ENCODE measurements at regions not wholly inside any gene's neighbourhood (a gene's known extent, or its start where the extent isn't known, plus 50 kb on each side); places are given as distances from the start of the nearest gene placed in this dataset.
"Not testable (repeated sequence)": the region's sequence is repeated elsewhere in the genome, so short reads cannot be mapped to it uniquely, and the experiment has no call there.

- Mint-ChIP-seq H3K9me3 (peaks cover 3% of the 10 kb centered on the region), H3K4me3 (no peak overlapping the region)
- no peak for TF ChIP-seq CTCF (conservative IDR thresholded peaks at IDR 0.05)
Measured at GRCh38 chr14:47919334-47919846, 244.0 kb upstream of the MDGA2 start.

DNA sequence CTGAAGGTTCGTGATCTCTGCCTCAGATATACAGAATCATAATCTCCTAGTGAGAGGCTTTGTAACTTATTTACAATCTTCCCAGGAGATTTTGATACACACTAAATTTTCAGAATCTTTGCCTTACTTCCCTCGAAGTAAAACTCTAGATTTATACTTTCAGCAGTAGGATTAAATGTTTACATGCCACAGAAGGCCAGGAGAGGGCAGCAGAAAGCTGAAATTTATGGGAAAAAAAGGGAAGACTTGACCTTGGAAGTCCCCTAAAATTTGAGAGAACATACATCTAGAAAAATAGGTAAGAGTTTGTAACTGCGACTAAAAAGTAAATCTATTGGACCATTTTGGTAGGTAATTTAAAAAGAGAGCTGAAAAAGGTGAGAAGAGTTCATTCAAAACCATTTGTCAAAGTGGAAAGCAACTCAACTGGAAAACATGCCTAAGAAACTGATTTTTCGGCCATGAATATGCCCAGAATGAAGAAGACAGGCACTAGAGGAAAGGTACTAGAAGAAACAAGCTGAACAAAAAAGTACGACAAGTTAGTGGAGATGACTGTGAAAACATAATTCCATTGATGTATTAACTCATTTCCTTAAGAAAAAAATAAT lies 242.0 kb upstream of the MDGA2 start:
- Mint-ChIP-seq H3K4me3 (no peak overlapping the region), H3K27ac (ENCODE audit: unreplicated experiment) (no peak overlapping the region), H3K36me3 (ENCODE audit: low read depth) (no peaks in the 10 kb centered on the region), H3K27me3 (ENCODE audit: low read depth) (no peaks in the 10 kb centered on the region), H3K4me1 (no peaks in the 10 kb centered on the region), H3K9me3 (no peaks in the 10 kb centered on the region)
- DNase-seq (ENCODE audit: low read depth, low spot score): peak; percentile 33
- peak; percentile 86 for TF ChIP-seq CTCF (conservative IDR thresholded peaks at IDR 0.05)

More at GRCh38 chr14:47919334-47919846, 244.0 kb upstream of the MDGA2 start:
- Mint-ChIP-seq H3K36me3 (ENCODE audit: low read depth) (no peaks in the 10 kb centered on the region), H3K27ac (ENCODE audit: unreplicated experiment) (no peak overlapping the region), H3K27me3 (ENCODE audit: low read depth) (no peaks in the 10 kb centered on the region), H3K4me1 (no peaks in the 10 kb centered on the region)
- DNase-seq (ENCODE audit: low read depth, low spot score): no peak

- not testable (repeated sequence) for H3K36me3 Mint-ChIP-seq (ENCODE audit: low read depth); H3K4me1 Mint-ChIP-seq; H3K27me3 Mint-ChIP-seq (ENCODE audit: low read depth); H3K9me3 Mint-ChIP-seq; DNase-seq (ENCODE audit: low read depth, low spot score)
- Mint-ChIP-seq H3K4me3 (peak overlapping the region; percentile 81), H3K27ac (ENCODE audit: unreplicated experiment) (peak overlapping the region; percentile 93)
Measured at GRCh38 chr14:47901141-47901540, 225.7 kb upstream of the MDGA2 start.

GRCh38 chr14:47899685-47900084 lies 224.3 kb upstream of the MDGA2 start:
- no peak for TF ChIP-seq CTCF (conservative IDR thresholded peaks at IDR 0.05)
- no peak overlapping the region for H3K4me3 Mint-ChIP-seq
- no peak for DNase-seq (ENCODE audit: low read depth, low spot score)
- H3K36me3 Mint-ChIP-seq (ENCODE audit: low read depth): no peaks in the 10 kb centered on the region
- peaks cover 4% of the 10 kb centered on the region for H3K9me3 Mint-ChIP-seq
- H3K27me3 Mint-ChIP-seq (ENCODE audit: low read depth): no peaks in the 10 kb centered on the region
- no peaks in the 10 kb centered on the region for H3K4me1 Mint-ChIP-seq
- no peak overlapping the region for H3K27ac Mint-ChIP-seq (ENCODE audit: unreplicated experiment)

DNA sequence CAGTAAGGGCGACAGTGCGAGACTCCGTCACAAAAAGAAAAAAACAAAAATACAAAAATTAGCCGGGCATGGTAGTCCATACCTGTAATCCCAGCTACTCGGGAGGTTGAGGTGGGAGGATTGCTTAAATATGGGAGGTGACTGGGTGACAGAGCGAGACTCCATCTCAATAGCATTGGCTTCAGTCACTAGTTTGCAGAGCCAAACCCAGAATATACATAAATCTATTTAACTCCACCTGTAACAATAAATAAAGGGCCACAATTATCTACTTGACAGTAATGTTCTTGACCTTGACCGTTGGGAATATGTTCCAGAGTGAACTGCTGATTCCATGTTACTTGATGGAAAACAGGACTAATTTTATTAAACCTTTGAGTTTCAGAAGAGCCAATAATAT lies 198.9 kb upstream of the MDGA2 start:
- TF ChIP-seq CTCF (conservative IDR thresholded peaks at IDR 0.05): no peak
- H3K27ac Mint-ChIP-seq (ENCODE audit: unreplicated experiment): no peak overlapping the region
- DNase-seq (ENCODE audit: low read depth, low spot score): no peak
- H3K36me3 Mint-ChIP-seq (ENCODE audit: low read depth): no peaks in the 10 kb centered on the region
- no peaks in the 10 kb centered on the region for H3K4me1 Mint-ChIP-seq
- H3K4me3 Mint-ChIP-seq: no peak overlapping the region
- no peaks in the 10 kb centered on the region for H3K27me3 Mint-ChIP-seq (ENCODE audit: low read depth)
- H3K9me3 Mint-ChIP-seq: peaks cover 2% of the 10 kb centered on the region

DNA sequence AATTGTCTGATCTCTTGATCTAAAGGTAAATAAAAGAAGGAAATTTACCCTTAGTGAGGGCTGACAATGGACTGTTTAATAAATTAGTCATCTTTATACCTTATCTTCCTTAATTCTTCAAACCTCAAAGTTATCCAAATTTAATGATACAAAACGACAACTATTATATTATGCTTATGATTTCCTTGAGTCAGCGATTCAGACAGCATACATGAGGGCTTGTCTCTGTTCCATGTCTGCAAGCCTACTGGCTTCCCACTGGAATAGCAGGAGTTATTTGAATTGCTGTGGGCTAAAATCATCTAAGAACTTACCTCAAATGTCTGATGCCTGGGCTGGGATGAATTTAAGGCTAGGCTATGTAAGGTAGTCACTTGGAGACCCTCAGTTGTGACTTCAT lies 197.2 kb upstream of the MDGA2 start:
- DNase-seq (ENCODE audit: low read depth, low spot score): no peak
- Mint-ChIP-seq H3K9me3 (no peaks in the 10 kb centered on the region), H3K27ac (ENCODE audit: unreplicated experiment) (no peak overlapping the region), H3K27me3 (ENCODE audit: low read depth) (no peaks in the 10 kb centered on the region), H3K4me3 (no peak overlapping the region), H3K4me1 (no peaks in the 10 kb centered on the region), H3K36me3 (ENCODE audit: low read depth) (no peaks in the 10 kb centered on the region)
- TF ChIP-seq CTCF (conservative IDR thresholded peaks at IDR 0.05): no peak
